ENCODE measurements at regions not wholly inside any gene's neighbourhood (a gene's known extent, or its start where the extent isn't known, plus 50 kb on each side); places are given as distances from the start of the nearest gene placed in this dataset.

DNA sequence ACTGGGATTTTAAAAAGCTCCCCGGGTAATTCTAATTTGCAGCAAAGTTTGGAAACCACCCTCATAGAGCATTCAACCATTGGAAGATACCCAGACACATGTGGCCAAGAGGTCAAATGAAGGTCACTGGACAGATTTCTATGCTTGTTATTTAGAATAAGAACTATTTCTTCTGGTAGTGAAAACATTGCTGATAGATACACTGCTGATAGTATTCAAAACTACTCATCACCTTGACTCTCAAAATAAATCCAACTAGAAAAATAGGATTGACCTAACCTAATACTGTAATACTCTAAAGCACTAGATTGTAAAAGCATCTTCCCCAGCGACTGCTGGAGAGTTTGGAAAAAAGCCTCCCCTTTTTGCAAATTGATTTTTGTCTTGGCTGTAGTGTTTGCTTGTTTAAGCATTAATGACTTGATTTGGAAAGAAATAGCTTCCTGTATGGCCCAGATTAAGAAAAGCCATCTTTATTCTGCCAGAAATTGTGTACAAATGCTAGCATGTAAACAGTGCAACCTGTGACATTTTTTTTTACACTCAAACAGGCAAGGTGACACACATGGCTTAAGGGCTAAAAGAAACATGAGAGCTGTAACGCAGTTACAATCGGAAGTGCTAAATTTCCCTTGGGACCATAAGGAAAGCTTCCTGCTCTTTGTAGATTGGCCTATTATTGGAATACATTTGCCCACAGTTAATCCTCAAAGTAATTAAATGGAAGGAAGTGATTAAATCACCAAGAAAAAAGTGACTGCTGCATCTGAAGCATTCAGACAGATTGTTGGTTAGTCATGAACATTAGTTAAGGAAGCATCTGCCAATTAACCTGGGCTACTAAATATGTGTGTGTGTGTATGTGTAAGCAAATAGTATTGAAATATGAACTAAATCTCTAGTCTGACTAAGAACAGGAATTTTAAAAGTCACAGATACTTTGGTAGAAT is 356.5 kb upstream of the ATP2B1 start:
- TF ChIP-seq, protein P1, sequence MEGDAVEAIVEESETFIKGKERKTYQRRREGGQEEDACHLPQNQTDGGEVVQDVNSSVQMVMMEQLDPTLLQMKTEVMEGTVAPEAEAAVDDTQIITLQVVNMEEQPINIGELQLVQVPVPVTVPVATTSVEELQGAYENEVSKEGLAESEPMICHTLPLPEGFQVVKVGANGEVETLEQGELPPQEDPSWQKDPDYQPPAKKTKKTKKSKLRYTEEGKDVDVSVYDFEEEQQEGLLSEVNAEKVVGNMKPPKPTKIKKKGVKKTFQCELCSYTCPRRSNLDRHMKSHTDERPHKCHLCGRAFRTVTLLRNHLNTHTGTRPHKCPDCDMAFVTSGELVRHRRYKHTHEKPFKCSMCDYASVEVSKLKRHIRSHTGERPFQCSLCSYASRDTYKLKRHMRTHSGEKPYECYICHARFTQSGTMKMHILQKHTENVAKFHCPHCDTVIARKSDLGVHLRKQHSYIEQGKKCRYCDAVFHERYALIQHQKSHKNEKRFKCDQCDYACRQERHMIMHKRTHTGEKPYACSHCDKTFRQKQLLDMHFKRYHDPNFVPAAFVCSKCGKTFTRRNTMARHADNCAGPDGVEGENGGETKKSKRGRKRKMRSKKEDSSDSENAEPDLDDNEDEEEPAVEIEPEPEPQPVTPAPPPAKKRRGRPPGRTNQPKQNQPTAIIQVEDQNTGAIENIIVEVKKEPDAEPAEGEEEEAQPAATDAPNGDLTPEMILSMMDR (IDR thresholded peaks at IDR 0.05): no peak
- TF ChIP-seq POLR2A (IDR thresholded peaks at IDR 0.05): no peak

Measured in heart left ventricle (tissue), 13 donors.